ENCODE measurements at regions not wholly inside any gene's neighbourhood (a gene's known extent, or its start where the extent isn't known, plus 50 kb on each side); places are given as distances from the start of the nearest gene placed in this dataset.

GRCh38 chr13:65936249-65936648 is 1293.9 kb downstream of the PCDH9 start (continued):
- TF ChIP-seq YY1 (IDR thresholded peaks at IDR 0.05) (no peak), FOXA1 (IDR thresholded peaks at IDR 0.05) (no peak), SP1 (IDR thresholded peaks at IDR 0.05) (no peak), JUND (IDR thresholded peaks at IDR 0.05) (no peak), EGR1 (IDR thresholded peaks at IDR 0.05; ENCODE audit: low read depth in 2 of 2) (no peak)

GRCh38 chr13:65932587-65933239 is 1297.4 kb downstream of the PCDH9 start:
- TF ChIP-seq FOXA1 (IDR thresholded peaks at IDR 0.05) (no peak), ZBTB33 (IDR thresholded peaks at IDR 0.05) (no peak), SP1 (IDR thresholded peaks at IDR 0.05) (no peak), HNF4G (IDR thresholded peaks at IDR 0.05) (no peak), GABPA (IDR thresholded peaks at IDR 0.05 in 1 of 2, conservative IDR thresholded peaks at IDR 0.05 in 1 of 2) (no peak), MAX (IDR thresholded peaks at IDR 0.05) (no peak), EGR1 (IDR thresholded peaks at IDR 0.05; ENCODE audit: low read depth in 2 of 2) (no peak), RXRA (IDR thresholded peaks at IDR 0.05) (no peak), HNF4A (conservative IDR thresholded peaks at IDR 0.05) (no peak), RAD21 (IDR thresholded peaks at IDR 0.05) (no peak), YY1 (IDR thresholded peaks at IDR 0.05) (no peak), ATF3 (IDR thresholded peaks at IDR 0.05) (no peak), NR2F2 (IDR thresholded peaks at IDR 0.05) (no peak), CTCF (IDR thresholded peaks at IDR 0.05; ENCODE audit: low read depth, low read length, missing input control) (no peak), REST (IDR thresholded peaks at IDR 0.05) (no peak), FOXA2 (IDR thresholded peaks at IDR 0.05) (no peak), TAF1 (conservative IDR thresholded peaks at IDR 0.05) (no peak)
- H3K4me1 ChIP-seq (ENCODE audit: control insufficient read depth in 4 of 4, insufficient read depth in 4 of 4, low read length in 3 of 4), result no peaks in the 10 kb centered on the region
- H3K9ac ChIP-seq (ENCODE audit: low read depth in 1 of 2, low read length in 2 of 2), result no peak overlapping the region
- H3K9me3 ChIP-seq (ENCODE audit: control insufficient read depth in 4 of 4, low read length in 3 of 4), result no peaks in the 10 kb centered on the region
- no peak for DNase-seq (ENCODE audit: low spot score)
- no peaks in the 10 kb centered on the region for H3K36me3 ChIP-seq (ENCODE audit: control insufficient read depth in 4 of 4, insufficient read depth in 3 of 4, low read depth in 1 of 4, low read length in 3 of 4)
- H3K4me3 ChIP-seq (ENCODE audit: low read depth in 1 of 3, low read length in 3 of 3), result no peak overlapping the region
- no peak overlapping the region for H3K27ac ChIP-seq (ENCODE audit: low read depth in 1 of 2, low read length in 2 of 2)
- WGBS, result 56% methylated on average over 4 of the region's 4 CpGs
- no peaks in the 10 kb centered on the region for H3K27me3 ChIP-seq (ENCODE audit: control insufficient read depth in 4 of 4, insufficient read depth in 4 of 4, low read length in 3 of 4)

Data from liver (tissue), 8 donors.